GM23338 (cell line): ENCODE measurements at regions not wholly inside any gene's neighbourhood (a gene's known extent, or its start where the extent isn't known, plus 50 kb on each side); places are given as distances from the start of the nearest gene placed in this dataset.

Source experiments
- ATAC-seq: fragments of 200-7000 bp; cut with Tn5 transposase; 3 replicates; pipeline ENCODE4 v1.9.1; 2020
- DNase-seq: peaks from one replicate; pipeline ENCODE4 v3.0.0-alpha.2; 2015; ENCODE audit warnings: low spot score
- H2AFZ ChIP-seq: fragments of 200-600 bp; sonication (generic); 2 replicates; pipeline ENCODE4 v1.8.0; 2016; ENCODE audit warnings: antibody characterized with exemption, mild to moderate bottlenecking, moderate library complexity
- H3F3A ChIP-seq: fragments of 200-600 bp; sonication (generic); replicated peaks from 2 replicates; pipeline ENCODE4 v1.8.0; 2017; ENCODE audit warnings: antibody characterized with exemption, mixed run types, low read depth
- H3K27ac ChIP-seq: fragments of 200-600 bp; sonication (generic); 2 replicates; pipeline ENCODE4 v1.6.1; 2016; ENCODE audit warnings: low read depth
- H3K27me3 ChIP-seq: fragments of 200-600 bp; sonication (generic); 2 replicates; pipeline ENCODE4 v1.8.0; 2016; ENCODE audit warnings: mild to moderate bottlenecking, mixed run types, moderate library complexity; ENCODE audit not compliant: insufficient read depth
- H3K36me3 ChIP-seq: fragments of 200-600 bp; sonication (generic); 2 replicates; pipeline ENCODE4 v1.8.0; 2016; ENCODE audit warnings: mild to moderate bottlenecking; ENCODE audit not compliant: insufficient read depth
- H3K4me1 ChIP-seq: fragments of 200-600 bp; sonication (generic); 2 replicates; pipeline ENCODE4 v1.8.0; 2016; ENCODE audit warnings: mild to moderate bottlenecking, moderate library complexity; ENCODE audit not compliant: insufficient read depth
- H3K4me2 ChIP-seq: fragments of 200-600 bp; sonication (generic); 2 replicates; pipeline ENCODE4 v1.7.1; 2017; ENCODE audit warnings: mixed run types
- H3K4me3 ChIP-seq: fragments of 200-600 bp; sonication (generic); 2 replicates; pipeline ENCODE4 v1.6.1; 2016; ENCODE audit warnings: mixed run types
- H3K79me2 ChIP-seq: fragments of 200-600 bp; sonication (generic); replicated peaks from 2 replicates; pipeline ENCODE4 v1.8.0; 2017; ENCODE audit warnings: mild to moderate bottlenecking; ENCODE audit not compliant: insufficient read depth
- H3K9me2 ChIP-seq: fragments of 200-600 bp; sonication (generic); 2 replicates; pipeline ENCODE4 v1.8.0; 2017; ENCODE audit not compliant: insufficient read depth
- H4K20me1 ChIP-seq: fragments of 200-600 bp; sonication (generic); replicated peaks from 2 replicates; pipeline ENCODE4 v1.8.0; 2017; ENCODE audit warnings: mild to moderate bottlenecking; ENCODE audit not compliant: insufficient read depth
- H3K27ac Mint-ChIP-seq: 2 replicates; pipeline ENCODE4 v1.8.0; 2020; ENCODE audit warnings: inconsistent platforms, mild to moderate bottlenecking, moderate library complexity, mixed read lengths
- H3K27me3 Mint-ChIP-seq: 3 replicates; pipeline ENCODE4 v1.8.0; 2022; ENCODE audit warnings: low read depth, mild to moderate bottlenecking, moderate library complexity, mixed read lengths, inconsistent platforms; ENCODE audit not compliant: insufficient read depth, poor library complexity
- H3K36me3 Mint-ChIP-seq: 3 replicates; pipeline ENCODE4 v1.8.0; 2021; ENCODE audit warnings: low read depth, mild to moderate bottlenecking, inconsistent platforms, moderate library complexity, mixed read lengths
- H3K4me1 Mint-ChIP-seq: 3 replicates; pipeline ENCODE4 v1.8.0; 2020; ENCODE audit warnings: mild to moderate bottlenecking, inconsistent platforms, mixed read lengths
- H3K4me3 Mint-ChIP-seq: 3 replicates; pipeline ENCODE4 v1.8.0; 2021; ENCODE audit warnings: moderate library complexity, mild to moderate bottlenecking, inconsistent platforms, mixed read lengths
- H3K9me3 Mint-ChIP-seq: 3 replicates; pipeline ENCODE4 v1.8.0; 2020; ENCODE audit warnings: moderate library complexity, mild to moderate bottlenecking, inconsistent platforms, mixed read lengths
- CREB1 ChIP-seq: fragments of 250-450 bp; sonication (Bioruptor Pico); IDR thresholded peaks from 2 replicates; pipeline ENCODE4 v1.5.0; 2020; ENCODE audit warnings: low read depth, mild to moderate bottlenecking, moderate library complexity
- CTCF ChIP-seq, 2 experiments: fragments of 200-600 bp in 1 of 2; sonication (generic) in 1 of 2; conservative IDR thresholded peaks; 2 replicates each; pipeline versions ENCODE4 v1.5.1 to v1.6.1; 2016 to 2017; ENCODE audit warnings: antibody characterized with exemption in 2 of 2, low read depth in 2 of 2, mild to moderate bottlenecking in 2 of 2, moderate library complexity in 1 of 2
- ETS1 ChIP-seq: IDR thresholded peaks from 2 replicates; pipeline ENCODE4 v1.6.1; 2016; ENCODE audit warnings: antibody characterized with exemption
- EZH2 ChIP-seq: fragments of 200-600 bp; sonication (generic); IDR thresholded peaks from one replicate; pipeline ENCODE4 v1.8.0; 2017; ENCODE audit warnings: antibody characterized with exemption, mild to moderate bottlenecking, low read depth; ENCODE audit not compliant: unreplicated experiment
- EZH2phosphoT487 ChIP-seq: fragments of 200-600 bp; sonication (generic); IDR thresholded peaks from one replicate; pipeline ENCODE4 v1.8.1; 2018; ENCODE audit warnings: antibody characterized with exemption; ENCODE audit not compliant: unreplicated experiment
- JUNB ChIP-seq: IDR thresholded peaks from one replicate; pipeline ENCODE4 v1.6.1; 2016; ENCODE audit warnings: antibody characterized with exemption; ENCODE audit not compliant: unreplicated experiment
- NANOG ChIP-seq: IDR thresholded peaks from 2 replicates; pipeline ENCODE4 v1.6.1; 2016; ENCODE audit warnings: antibody characterized with exemption, borderline replicate concordance
- POLR2AphosphoS5 ChIP-seq: IDR thresholded peaks from 2 replicates; pipeline ENCODE4 v1.6.1; 2016; ENCODE audit warnings: antibody characterized with exemption, low read depth
- REST ChIP-seq: IDR thresholded peaks from one replicate; pipeline ENCODE4 v1.6.1; 2018; ENCODE audit warnings: antibody characterized with exemption; ENCODE audit not compliant: unreplicated experiment
- STAT1 ChIP-seq: IDR thresholded peaks from one replicate; pipeline ENCODE4 v1.6.1; 2016; ENCODE audit warnings: antibody characterized with exemption; ENCODE audit not compliant: unreplicated experiment
- ZNF114 ChIP-seq: fragments of 250-450 bp; sonication (Bioruptor Pico); IDR thresholded peaks from 2 replicates; pipeline ENCODE4 v1.5.0; 2020; ENCODE audit warnings: mild to moderate bottlenecking, moderate library complexity
- ZNF331 ChIP-seq: fragments of 250-450 bp; sonication (Bioruptor Pico); IDR thresholded peaks from 2 replicates; pipeline ENCODE4 v1.5.0; 2020; ENCODE audit warnings: low read depth, mild to moderate bottlenecking, moderate library complexity
- ZNF462 ChIP-seq: fragments of 250-450 bp; sonication (Bioruptor Pico); IDR thresholded peaks from 2 replicates; pipeline ENCODE4 v1.5.0; 2020; ENCODE audit warnings: mild to moderate bottlenecking, moderate library complexity

- Histone ChIP-seq H3K36me3 (no peaks in the 10 kb centered on the region), H3K27me3 (no peaks in the 10 kb centered on the region), H3K4me1 (peaks cover 13% of the 10 kb centered on the region), H4K20me1 (no peaks in the 10 kb centered on the region), H3K4me3 (no peak overlapping the region), H3F3A (no peaks in the 10 kb centered on the region), H3K27ac (no peak overlapping the region), H3K4me2 (no peak overlapping the region), H2AFZ (no peak overlapping the region), H3K79me2 (no peaks in the 10 kb centered on the region), H3K9me2 (no peaks in the 10 kb centered on the region)
- Mint-ChIP-seq H3K9me3 (no peaks in the 10 kb centered on the region), H3K27ac (no peak overlapping the region), H3K36me3 (no peaks in the 10 kb centered on the region), H3K27me3 (peaks cover 4% of the 10 kb centered on the region), H3K4me1 (peaks cover 11% of the 10 kb centered on the region; the same call in 2 of the 3 replicates), H3K4me3 (no peak overlapping the region)
- no peak for TF ChIP-seq ZNF331 (CRISPR knock-in tag)
- TF ChIP-seq EZH2phosphoT487, result no peak
- TF ChIP-seq CREB1, result no peak
- no peak for TF ChIP-seq STAT1
- TF ChIP-seq ZNF114 (CRISPR knock-in tag), result no peak
- TF ChIP-seq JUNB, result no peak
- TF ChIP-seq ETS1, result no peak
- no peak for TF ChIP-seq NANOG
- TF ChIP-seq EZH2, result no peak
- TF ChIP-seq ZNF462, result no peak
- no peak for TF ChIP-seq REST
- TF ChIP-seq CTCF (conservative IDR thresholded peaks at IDR 0.05; ENCODE audit: low read depth in 2 of 2), result no peak
- no peak for TF ChIP-seq POLR2AphosphoS5
- ATAC-seq (no peak), DNase-seq (no peak)
Measured at GRCh38 chr12:77610446-77610845, 220.2 kb upstream of the NAV3 start.
